HG02678 (cell line): ENCODE measurements at regions not wholly inside any gene's neighbourhood (a gene's known extent, or its start where the extent isn't known, plus 50 kb on each side); places are given as distances from the start of the nearest gene placed in this dataset.

ENCODE experiments used
- ATAC-seq: cut with Tn5 transposase; IDR thresholded peaks from one replicate; pipeline ENCODE4 v1.9.1; 2021; ENCODE audit warnings: mild to moderate bottlenecking, moderate library complexity; ENCODE audit not compliant: unreplicated experiment

DNA sequence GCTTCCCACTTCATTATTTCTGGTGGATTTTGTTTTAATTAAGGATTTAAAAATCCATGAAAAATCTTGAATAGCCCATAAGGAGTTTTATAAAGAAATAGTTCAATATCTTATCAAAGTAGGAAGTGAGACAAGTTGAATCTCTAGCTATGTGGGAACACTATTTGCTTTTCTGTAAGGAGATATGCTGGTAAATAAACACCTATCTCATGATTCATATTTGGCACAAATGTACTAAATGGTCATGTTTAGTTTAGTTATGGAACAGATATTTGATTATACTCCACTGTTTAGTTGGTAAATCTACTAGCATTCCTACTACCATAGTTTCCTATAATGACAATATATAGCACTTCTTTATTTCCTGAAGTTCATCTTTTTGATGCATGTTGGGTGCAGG, 239.9 kb upstream of the CEP162 start:
- no peak for ATAC-seq

DNA sequence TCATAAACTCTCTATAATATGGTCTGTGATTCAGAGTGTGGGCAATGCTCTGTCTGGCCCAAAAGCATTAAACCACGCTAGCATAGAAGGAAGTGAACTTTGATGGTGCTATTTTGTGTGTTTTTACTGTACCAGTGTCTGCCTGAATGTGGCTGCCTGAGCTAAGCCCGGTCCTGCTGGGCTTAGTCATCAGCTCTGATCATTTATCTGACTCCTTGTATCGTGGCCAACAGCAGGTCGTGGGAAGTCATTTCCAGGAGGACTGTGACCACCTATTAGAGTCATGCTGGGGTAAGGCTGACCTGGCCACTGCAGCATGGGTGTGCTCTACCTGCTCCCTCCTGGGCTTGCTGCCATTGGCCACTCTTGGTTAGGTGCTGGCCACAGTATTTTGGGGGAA, 239.1 kb upstream of the CEP162 start:
- no peak for ATAC-seq

DNA sequence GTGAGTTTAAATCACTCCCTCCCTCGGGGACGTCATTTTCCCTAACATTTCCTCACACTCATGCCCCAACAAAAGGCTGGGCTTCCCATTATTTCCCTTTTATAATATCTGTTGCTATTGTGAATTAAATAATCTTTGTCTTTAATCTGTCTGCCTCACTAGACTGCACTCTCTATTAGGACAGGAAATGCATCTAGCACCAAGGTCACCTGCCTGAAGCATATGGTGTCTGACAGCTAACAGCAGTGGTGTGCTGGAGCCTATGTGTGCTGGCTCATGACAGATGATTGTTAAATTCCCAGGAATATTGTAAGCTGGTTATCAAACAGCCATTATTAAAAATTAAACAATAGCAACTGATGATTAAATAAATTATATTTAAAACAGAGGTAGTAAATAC, 237.0 kb upstream of the CEP162 start:
- ATAC-seq: no peak

DNA sequence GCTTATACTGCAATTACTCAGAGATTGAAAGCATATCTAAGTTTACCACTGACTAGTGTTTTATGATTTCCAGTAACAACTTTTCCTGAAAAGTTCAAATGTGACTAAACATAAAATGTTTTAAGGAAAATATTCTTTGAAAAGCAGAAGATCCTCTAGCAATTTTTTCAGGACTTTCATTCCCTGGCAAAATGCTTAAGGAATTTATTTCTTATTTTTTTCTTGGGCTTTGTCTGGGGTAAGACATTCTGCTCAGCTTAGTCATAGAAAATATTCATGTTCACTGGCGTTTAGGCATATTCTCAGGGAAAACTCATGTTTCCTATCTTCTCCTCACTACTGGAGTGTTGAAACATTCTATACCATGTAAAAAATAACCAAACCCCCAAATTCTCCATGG, 235.3 kb upstream of the CEP162 start:
- no peak for ATAC-seq

DNA sequence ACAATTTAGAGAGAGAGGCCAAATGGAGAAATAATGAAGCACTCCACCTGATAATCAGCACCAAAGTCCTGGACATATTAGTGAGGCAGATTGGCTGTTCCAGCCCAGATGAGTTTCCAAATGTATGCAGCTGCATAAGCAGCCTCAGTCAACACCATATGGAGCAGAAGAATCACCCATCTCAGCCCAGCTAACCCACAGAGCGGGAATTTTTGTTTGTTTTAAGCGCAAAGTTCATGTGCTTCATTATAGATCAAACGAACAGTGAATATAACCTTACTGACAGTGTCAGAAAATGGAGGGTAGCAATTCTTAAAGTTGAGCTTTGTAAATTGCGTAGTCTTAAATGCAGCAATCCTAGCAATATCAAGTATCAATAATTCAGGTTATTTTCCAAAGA, 234.0 kb upstream of the CEP162 start:
- ATAC-seq: no peak

DNA sequence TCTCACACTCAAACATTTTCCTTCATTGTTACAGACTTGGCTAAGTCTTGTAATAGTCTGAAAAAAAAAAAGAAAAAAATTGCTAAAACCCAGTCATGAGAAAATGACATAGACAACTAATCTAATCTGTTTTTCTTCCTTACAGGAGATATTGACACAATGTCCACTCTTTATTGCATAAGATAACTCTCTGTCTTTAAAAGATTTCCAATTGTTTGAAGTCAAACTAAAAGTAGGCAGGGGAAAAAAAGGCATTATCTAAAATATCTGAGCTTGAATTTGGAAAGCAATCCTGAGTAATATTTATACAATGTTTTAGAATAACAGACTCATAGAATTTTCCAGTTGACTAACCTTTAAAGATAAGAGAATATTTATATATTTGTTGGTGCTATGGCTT, 233.0 kb upstream of the CEP162 start:
- no peak for ATAC-seq

DNA sequence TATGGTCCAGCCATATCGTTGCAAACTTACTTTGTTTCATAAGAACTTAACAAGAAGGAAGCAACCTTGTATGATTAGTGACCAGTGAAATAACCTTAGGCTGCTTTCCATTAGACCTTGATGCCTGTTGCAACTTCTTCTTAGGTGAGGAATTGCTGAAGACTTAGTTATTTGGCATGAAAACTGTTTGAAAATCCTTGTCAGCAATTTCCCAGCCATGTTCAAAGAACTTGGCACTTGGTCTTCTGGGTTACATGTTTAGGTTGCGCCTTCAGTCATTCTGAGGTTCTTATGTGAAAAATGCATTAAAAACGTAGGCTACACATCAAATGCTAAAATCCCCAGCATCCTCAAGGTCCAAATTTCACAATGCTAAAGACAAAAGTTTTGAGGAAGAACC, 232.0 kb upstream of the CEP162 start:
- ATAC-seq: no peak

DNA sequence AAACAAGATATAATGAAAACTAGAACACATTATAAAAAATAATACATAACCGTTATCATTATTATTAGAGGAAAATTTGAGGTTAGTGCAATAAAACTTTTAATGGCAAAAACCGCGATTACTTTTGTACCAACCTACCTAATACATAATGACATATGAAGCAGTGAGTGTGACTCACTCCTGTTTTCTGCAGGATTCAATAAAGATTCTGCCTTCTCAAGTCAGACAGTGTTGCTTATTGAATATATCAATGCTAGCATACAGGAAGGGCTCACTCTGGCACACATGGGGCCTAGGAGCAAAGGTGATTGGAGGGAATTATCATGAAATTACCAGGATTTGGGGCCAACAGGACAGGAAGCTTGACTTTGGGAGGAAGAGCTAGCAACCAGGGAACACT, 230.8 kb upstream of the CEP162 start:
- no peak for ATAC-seq

DNA sequence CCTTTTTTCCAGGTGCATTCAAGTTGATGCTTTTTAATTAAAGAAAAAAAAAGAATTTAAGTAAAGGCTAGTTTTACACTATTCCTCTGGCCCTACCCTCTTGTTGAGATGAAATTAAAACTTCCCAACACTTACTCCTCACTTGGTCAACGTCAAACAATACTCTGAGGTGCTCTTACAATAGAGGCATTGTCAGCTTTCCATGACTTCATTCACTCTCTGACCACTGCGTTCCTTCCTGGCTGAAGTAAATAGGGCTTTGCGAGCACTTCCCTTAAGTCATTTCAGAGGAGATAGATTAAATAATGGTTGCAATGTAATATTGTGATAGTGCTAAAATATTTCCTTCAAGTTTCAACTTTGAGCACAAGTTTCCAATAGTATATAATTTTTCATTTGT, 229.8 kb upstream of the CEP162 start:
- no peak for ATAC-seq

DNA sequence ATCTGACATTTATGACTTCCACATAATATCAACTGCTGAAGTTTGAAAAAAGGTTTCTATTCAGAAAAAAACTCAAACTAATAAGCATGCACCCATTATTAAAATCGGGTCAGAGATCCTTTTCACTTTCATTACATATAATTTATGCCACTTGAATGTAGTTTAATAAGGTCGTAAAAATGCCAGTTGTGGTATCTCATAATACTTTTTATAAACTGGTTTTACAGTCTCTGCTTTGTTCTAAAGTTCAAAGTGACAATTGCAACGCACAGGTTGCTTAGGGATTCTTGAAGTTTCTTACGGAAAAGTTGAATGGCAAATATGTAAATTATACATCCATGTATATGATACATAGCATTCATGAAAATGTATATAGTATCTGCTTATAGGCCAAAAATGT, 229.4 kb upstream of the CEP162 start:
- ATAC-seq: no peak

DNA sequence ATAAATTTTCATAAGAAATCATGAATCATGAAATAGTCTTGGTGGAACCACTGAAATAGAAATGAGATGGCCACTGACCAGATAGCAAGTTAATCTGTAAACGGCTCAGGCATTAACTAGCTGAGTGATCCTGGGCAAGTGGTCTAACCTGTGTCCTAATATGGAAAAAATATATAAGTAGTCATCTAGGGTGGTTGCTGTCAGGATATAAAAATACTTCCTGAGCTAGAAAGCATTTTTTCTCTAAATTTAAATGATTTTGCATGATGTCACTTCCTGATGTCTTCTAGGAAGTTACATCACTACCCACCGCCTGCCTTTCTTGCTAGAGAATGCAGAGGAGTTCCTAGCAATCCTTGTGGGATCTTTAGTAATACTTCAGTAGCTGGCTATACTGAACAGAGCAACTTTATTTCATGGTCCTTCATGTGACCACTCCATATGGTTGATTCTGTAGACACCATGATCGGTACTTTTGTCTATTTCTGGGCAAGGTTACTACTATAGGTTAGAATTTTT, 228.1 kb upstream of the CEP162 start:
- no peak for ATAC-seq

DNA sequence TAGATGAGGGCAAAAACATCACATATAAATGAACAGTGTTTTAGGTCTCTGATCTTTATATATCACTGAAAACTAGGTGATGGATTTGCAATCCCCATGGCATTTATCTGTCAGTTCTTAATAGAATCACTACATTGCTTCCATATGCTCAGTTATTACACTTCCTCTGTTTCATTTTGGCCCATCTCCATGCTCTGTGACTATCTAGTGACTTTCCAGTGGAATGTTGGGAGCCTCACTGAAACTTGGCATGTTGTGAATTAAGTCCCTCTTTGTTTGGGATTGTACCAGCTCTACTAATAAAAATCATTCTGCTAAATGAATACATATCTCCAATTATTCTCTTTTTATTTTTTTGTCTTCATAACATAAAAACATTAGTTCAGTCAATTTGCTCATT, 226.1 kb upstream of the CEP162 start:
- ATAC-seq: no peak

DNA sequence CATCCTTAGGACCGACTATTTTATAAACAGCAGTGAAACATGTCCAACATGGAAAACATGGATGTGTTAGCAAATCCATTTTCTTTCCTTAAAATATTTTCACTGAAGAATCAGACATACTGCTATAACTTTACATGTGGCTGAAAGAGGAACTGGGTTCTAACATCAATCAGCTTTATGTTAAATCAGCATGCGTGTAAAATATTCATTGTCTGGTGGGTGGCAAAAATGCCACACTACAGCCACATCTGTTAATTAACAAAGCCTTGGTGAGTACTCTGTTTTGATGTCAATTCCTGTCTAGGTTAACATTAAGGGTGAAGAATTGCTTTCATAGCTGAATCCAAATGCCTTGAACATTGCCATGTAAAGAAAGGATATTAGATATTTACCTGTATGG, 222.6 kb upstream of the CEP162 start:
- ATAC-seq: no peak

DNA sequence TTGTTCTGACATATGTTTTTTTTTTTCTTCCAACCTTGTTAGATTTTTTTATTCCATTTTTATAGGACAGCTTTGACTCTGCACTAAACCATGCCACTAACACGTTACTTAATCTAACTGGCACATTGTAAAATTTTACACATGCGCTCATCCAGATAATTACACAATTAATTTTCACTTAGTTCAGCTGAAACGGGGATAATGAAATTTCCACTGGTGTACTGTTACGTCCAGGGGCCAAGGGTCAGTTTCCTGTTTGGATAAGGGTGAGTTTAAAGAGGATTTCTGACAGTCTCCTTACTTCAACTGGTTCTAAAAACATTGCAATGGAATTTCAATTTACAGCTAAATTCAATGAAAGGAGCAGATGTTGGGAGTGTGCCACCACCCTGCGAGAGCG, 221.8 kb upstream of the CEP162 start:
- ATAC-seq: no peak

DNA sequence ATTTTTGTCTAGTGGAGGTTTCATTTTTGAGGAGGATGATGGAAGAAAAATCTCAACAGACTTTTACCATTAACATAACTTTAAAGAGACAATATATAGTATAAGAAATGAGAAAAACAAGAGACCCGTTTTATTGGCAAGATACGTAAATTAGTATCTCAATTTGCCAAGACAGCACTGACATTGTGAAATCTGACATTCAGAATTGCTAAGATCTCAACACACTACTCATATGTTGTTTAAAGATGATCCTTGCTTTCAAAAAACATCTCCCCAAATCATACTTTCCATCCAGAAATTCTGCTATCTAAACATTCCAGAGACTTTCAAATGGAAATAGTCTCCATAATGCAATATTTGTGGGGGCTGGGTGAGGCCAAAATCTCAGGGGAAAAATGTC, 220.9 kb upstream of the CEP162 start:
- ATAC-seq: no peak

DNA sequence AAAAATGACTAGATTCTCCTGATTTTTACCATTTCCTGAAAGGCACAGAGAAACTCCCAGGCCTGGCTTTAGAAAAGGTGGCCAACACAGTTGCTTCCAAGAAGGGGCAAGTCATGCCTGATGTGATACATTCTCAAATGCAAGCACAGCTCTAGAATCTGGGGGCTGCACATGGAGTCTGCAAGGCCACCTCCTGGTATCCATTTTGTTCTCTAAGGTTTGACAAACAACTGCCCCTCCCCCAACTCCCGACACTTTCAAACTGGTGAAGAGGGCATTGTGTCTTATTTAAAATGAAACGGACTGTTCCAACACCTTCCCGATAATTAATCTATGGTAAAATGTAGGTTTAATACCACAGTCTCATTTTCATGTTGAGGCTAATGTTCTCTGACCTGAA, 220.2 kb upstream of the CEP162 start:
- no peak for ATAC-seq

DNA sequence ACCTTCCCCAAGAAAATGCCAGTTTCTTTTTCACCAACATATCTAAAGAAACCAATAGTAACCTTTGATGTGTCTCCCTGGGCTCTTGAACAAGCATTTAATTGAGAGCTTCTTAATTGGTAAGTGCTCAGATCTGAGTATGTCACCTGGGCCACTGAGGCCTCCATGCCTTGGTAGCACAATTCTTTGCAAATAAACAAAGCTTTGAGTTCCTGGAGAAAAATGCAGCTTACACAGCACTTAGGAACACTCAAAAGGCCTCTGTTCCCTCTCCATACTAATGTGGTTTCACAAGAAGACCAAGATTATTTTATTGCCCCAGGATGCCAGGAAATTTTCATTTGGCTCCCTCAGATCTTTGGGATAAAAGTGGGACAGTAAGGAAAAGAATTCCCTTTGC, 217.6 kb upstream of the CEP162 start:
- ATAC-seq: no peak

DNA sequence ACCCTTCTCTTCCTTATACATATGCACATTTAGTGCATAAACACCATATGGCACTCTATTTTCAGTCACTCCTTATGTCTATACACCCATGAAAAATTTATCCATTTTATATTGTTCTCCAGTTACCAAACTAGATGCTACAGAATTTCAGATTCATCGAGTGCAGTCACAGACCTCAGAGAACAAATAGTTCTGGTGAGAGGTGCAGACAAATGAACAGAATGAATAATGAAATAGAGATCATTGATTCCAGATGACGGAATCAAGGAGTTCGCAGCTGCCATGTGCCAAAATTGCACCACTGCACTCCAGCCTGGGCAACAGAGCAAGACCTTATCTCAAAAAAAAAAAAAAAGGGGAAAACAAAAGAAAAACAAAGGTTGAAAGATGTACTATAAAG, 214.8 kb upstream of the CEP162 start:
- ATAC-seq: no peak

DNA sequence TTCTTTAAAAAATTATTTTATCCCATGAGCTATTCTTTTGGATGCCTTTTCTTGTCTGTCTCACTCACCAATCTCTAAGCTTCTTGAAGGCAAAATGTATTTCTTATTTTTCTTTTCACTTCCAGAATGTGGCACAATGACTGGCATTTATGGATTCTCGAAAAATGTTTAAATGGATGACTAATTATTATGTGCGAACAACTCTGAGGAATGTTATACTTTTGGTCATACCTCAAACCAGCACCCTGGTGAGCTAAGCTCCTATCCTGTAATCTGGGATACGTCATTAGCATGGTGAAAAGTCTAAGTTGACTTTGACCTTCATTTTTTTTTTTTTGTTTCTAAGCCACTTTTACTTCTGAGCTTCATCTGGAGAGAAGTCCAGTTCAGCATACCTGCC, 214.0 kb upstream of the CEP162 start:
- ATAC-seq: no peak

DNA sequence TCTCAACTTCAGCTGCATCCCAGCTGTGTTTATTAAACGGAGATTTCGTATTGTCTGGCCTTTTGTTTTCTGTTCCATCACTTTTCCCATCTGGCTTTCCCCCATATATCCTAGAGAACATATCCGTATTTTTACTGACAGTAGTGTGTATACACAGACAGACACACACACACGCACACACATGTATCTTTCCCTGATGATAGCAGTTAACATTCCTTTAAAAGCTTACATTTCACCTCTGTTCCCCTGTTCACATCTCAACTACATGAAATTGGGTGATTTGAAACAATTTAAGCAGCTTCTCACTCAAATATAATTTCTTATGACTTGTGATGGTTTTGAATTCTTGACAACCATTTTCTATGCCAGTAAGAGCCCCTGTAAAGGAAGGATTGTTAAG, 207.1 kb upstream of the CEP162 start:
- ATAC-seq: no peak

DNA sequence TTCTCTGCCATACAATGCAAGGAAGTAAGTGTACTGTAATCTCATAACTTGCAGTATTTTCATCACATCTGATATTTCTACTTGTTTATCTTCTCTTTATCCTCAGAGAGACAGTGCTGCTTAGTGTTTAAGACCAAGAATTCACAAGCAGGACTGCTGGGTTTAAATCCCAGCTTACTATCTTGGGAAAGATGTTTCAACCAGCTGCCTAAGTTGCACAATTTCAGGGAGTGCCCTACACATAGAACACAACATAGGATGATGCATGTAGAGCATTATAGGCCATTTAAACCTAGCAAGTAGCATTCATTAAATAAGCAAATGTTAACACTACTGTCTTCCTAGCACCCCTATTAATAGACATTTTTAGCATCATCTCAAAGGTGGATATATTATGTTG, 205.2 kb upstream of the CEP162 start:
- no peak for ATAC-seq

DNA sequence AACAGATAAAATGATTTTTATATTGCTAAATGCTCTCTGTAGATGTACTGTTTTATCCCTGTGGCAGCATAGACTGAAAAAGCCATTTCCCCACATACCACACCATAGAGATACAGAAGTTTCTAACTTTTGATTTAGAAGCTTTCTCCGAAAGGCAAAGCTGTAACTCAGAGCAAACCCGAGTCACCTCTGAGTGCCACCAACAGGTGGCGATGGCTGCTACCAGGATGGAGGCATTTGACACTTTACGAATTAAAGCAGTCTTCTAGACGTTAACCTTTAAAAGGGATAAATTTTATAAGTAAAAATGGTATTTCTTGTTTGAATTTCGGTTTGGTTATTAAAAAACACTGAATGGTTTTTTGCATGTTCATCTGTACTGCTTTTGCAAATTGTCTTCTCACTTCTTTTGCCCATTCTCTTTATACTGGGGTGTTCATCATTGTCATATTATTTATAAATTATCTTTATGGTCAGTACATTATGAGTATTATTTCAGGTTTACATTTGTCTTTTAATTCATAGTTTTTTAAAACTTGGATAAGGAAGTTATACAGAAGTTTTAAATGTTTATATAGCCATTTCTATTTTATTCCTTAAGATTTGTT, 201.0 kb upstream of the CEP162 start:
- ATAC-seq: peak; percentile 73

DNA sequence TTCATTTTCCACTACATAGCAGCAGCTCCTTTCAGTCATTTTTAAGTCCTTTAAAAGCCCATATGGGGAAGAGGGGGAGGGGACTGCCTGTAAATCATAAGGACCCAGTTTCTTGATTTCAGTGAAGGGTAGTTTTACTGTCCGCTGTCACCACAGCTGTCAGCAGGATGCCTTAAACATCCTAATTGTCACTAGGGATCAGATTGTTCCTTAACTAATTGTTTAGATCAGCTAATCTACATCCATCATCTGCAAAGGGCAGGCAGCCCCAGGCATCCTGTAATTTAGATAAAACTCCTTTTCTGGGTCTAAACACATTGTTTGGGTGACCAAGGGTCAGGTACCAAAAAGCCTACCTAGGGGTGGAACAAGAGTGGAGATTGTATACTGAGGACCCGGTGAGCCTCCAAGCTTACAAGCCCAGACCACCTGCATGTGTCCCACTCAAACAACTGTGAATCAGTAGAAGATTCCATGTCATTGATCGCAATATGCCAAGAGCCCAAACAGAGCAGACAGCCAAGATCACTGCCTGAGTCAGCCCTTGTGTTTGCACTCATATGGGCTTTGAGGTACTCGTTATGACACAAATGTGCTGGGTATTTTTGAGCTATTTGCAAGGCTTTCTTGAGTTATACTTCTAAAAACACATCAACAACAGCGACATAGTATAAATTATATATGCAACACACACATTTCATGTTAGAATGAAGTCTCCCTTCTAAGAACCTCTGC, 198.7 kb upstream of the CEP162 start:
- ATAC-seq: no peak
